Upper lobe of right lung (tissue), 1 donor: ENCODE measurements at regions not wholly inside any gene's neighbourhood (a gene's known extent, or its start where the extent isn't known, plus 50 kb on each side); places are given as distances from the start of the nearest gene placed in this dataset.

ENCODE experiments used
- ATAC-seq: fragments of 200-7000 bp; cut with Tn5 transposase; one replicate; pipeline ENCODE4 v1.9.1; 2020; ENCODE audit warnings: mild to moderate bottlenecking, moderate library complexity
- DNase-seq: peaks from one replicate; pipeline ENCODE4 v3.0.0-alpha.2; 2020
- H3K27ac ChIP-seq: fragments of 200-600 bp; one replicate; pipeline ENCODE4 v1.8.0; 2022
- H3K27me3 ChIP-seq: fragments of 200-600 bp; one replicate; pipeline ENCODE4 v1.8.0; 2022; ENCODE audit warnings: mild to moderate bottlenecking
- H3K36me3 ChIP-seq: fragments of 200-600 bp; one replicate; pipeline ENCODE4 v1.8.0; 2022
- H3K4me1 ChIP-seq: fragments of 200-600 bp; one replicate; pipeline ENCODE4 v1.8.0; 2022
- H3K4me3 ChIP-seq: fragments of 200-600 bp; one replicate; pipeline ENCODE4 v1.8.0; 2022; ENCODE audit warnings: mild to moderate bottlenecking
- H3K9me3 ChIP-seq: fragments of 200-600 bp; one replicate; pipeline ENCODE4 v1.8.0; 2022
- CTCF ChIP-seq: fragments of 200-600 bp; IDR thresholded peaks from one replicate; pipeline ENCODE4 v1.8.0; 2022; ENCODE audit warnings: antibody characterized with exemption
- intact Hi-C: fragments of 100-400 bp; cut with DNase I; formaldehyde crosslinking; loops from one replicate; pipeline ENCODE4 v1.11.0; 2022
- donor health status: DM: no; HTN: yes; CAD: no; lungs with severe emphysema.

- no peak overlapping the region for H3K27ac ChIP-seq
- no peaks in the 10 kb centered on the region for H3K4me1 ChIP-seq
- H3K27me3 ChIP-seq = peaks cover 60% of the 10 kb centered on the region
- H3K9me3 ChIP-seq = no peaks in the 10 kb centered on the region
- no peak overlapping the region for H3K4me3 ChIP-seq
- no peak for DNase-seq
- no peak for TF ChIP-seq CTCF
- ATAC-seq = no peak
- intact Hi-C loops = no loop called here
- H3K36me3 ChIP-seq = no peaks in the 10 kb centered on the region
Measured at GRCh38 chr20:62560162-62560561, 82.1 kb upstream of the SLCO4A1 start.

GRCh38 chr20:62561182-62561581 is 81.1 kb upstream of the SLCO4A1 start:
- ATAC-seq (no peak), DNase-seq (no peak)
- H3K27me3 ChIP-seq = peaks cover 55% of the 10 kb centered on the region
- no peaks in the 10 kb centered on the region for H3K36me3 ChIP-seq
- intact Hi-C loops = no loop called here
- TF ChIP-seq CTCF = no peak
- H3K4me1 ChIP-seq = no peaks in the 10 kb centered on the region
- no peaks in the 10 kb centered on the region for H3K9me3 ChIP-seq
- no peak overlapping the region for H3K27ac ChIP-seq
- no peak overlapping the region for H3K4me3 ChIP-seq

GRCh38 chr20:62561948-62562347 is 80.4 kb upstream of the SLCO4A1 start:
- Histone ChIP-seq H3K4me1 (no peaks in the 10 kb centered on the region), H3K27ac (no peak overlapping the region), H3K27me3 (peaks cover 51% of the 10 kb centered on the region), H3K36me3 (no peaks in the 10 kb centered on the region), H3K4me3 (no peak overlapping the region), H3K9me3 (no peaks in the 10 kb centered on the region)
- ATAC-seq = no peak
- intact Hi-C loops = no loop called here
- TF ChIP-seq CTCF = no peak
- DNase-seq = no peak

- Histone ChIP-seq H3K4me3 (no peak overlapping the region), H3K27ac (no peak overlapping the region), H3K9me3 (no peaks in the 10 kb centered on the region), H3K4me1 (no peaks in the 10 kb centered on the region), H3K27me3 (peaks cover 44% of the 10 kb centered on the region), H3K36me3 (no peaks in the 10 kb centered on the region)
- DNase-seq (no peak), ATAC-seq (no peak)
- TF ChIP-seq CTCF = no peak
- intact Hi-C loops = no loop called here
Measured at GRCh38 chr20:62562831-62563230, 79.5 kb upstream of the SLCO4A1 start.

- intact Hi-C loops = no loop called here
Measured at GRCh38 chr20:62563561-62563960, 78.7 kb upstream of the SLCO4A1 start.

More at GRCh38 chr20:62563561-62563960, 78.7 kb upstream of the SLCO4A1 start:
- Histone ChIP-seq H3K27me3 (peaks cover 37% of the 10 kb centered on the region), H3K4me3 (no peak overlapping the region), H3K4me1 (no peaks in the 10 kb centered on the region), H3K9me3 (no peaks in the 10 kb centered on the region), H3K36me3 (no peaks in the 10 kb centered on the region), H3K27ac (no peak overlapping the region)
- TF ChIP-seq CTCF = no peak
- no peak for ATAC-seq
- DNase-seq = no peak
